Duodenal mucosa (tissue), 2 donors: ENCODE measurements at regions not wholly inside any gene's neighbourhood (a gene's known extent, or its start where the extent isn't known, plus 50 kb on each side); places are given as distances from the start of the nearest gene placed in this dataset.

Experiments
- H3K27ac ChIP-seq: one replicate; pipeline ENCODE4 v1.7.0; 2013; ENCODE audit warnings: low read depth, low read length
- H3K27me3 ChIP-seq, 2 donors: one replicate each; pipeline ENCODE4 v1.7.0; 2013; ENCODE audit warnings: low read length in 2 of 2, control low read depth in 1 of 2; ENCODE audit not compliant: insufficient read depth in 2 of 2, control insufficient read depth in 1 of 2
- H3K36me3 ChIP-seq, 2 donors: one replicate each; pipeline ENCODE4 v1.7.0; 2013; ENCODE audit warnings: low read length in 2 of 2, control low read depth in 1 of 2; ENCODE audit not compliant: insufficient read depth in 2 of 2, control insufficient read depth in 1 of 2
- H3K4me1 ChIP-seq, 2 donors: one replicate each; pipeline ENCODE4 v1.7.0; 2013; ENCODE audit warnings: low read length in 2 of 2, control low read depth in 1 of 2; ENCODE audit not compliant: insufficient read depth in 2 of 2, control insufficient read depth in 1 of 2
- H3K4me3 ChIP-seq, 2 donors: one replicate each; pipeline ENCODE4 v1.7.0; 2013; ENCODE audit warnings: low read length in 2 of 2, low read depth in 1 of 2
- H3K9ac ChIP-seq, 2 donors: one replicate each; pipeline ENCODE4 v1.7.0; 2013; ENCODE audit warnings: low read length in 2 of 2, low read depth in 1 of 2
- H3K9me3 ChIP-seq, 2 donors: one replicate each; pipeline ENCODE4 v1.7.0; 2013; ENCODE audit warnings: low read length in 2 of 2, control low read depth in 1 of 2; ENCODE audit not compliant: control insufficient read depth in 1 of 2

DNA sequence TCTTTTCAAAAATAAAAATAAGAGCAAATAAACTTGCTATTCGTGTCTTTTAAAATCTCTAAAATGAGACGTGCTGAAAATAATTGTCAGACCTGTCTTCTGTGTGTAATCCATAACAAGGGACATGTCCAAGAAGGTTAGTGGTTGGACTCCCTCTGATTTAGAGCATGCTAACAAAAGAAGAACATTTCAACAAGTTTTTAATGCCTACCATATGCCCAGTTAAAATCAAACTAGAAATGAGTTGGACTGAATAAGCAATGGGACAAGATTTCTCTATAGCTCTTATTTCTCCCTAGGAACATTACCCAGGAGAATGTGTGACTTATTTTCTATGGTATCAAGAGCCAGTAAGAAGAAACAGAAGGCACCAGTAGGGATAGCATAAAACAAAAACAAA is 689.7 kb upstream of the SOX9 start:
- Histone ChIP-seq H3K4me3 (no peak overlapping the region), H3K27me3 (no peaks in the 10 kb centered on the region), H3K4me1 (no peaks in the 10 kb centered on the region), H3K27ac (no peak overlapping the region), H3K9ac (no peak overlapping the region), H3K36me3 (no peaks in the 10 kb centered on the region), H3K9me3 (peaks cover 0 to 7% of the 10 kb centered on the region in 2 donors)

GRCh38 chr17:71432378-71433315 is 688.2 kb upstream of the SOX9 start:
- no peaks in the 10 kb centered on the region for H3K4me1 ChIP-seq
- peaks cover 0 to 7% of the 10 kb centered on the region in 2 donors for H3K9me3 ChIP-seq
- H3K9ac ChIP-seq: no peak overlapping the region
- no peak overlapping the region for H3K27ac ChIP-seq
- no peaks in the 10 kb centered on the region for H3K36me3 ChIP-seq
- H3K27me3 ChIP-seq: no peaks in the 10 kb centered on the region
- H3K4me3 ChIP-seq: no peak overlapping the region

DNA sequence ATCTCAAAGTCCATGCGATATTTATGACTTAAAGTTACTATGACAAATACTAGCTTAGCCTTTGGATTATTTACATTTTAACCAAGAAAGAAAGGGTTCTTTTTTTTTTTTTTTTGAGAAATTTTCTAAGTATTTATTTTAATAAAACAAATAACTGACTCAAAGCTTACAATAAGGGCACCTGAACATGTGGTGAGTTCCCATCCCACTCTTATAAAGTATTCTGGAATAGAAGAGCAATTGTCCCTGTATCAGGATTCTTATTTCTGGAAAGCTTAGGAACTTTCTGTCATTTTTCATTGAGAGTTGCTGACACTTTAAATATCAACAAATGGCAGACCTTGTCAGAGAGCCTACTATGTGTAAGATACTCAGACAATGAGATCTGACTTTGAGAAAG is 686.1 kb upstream of the SOX9 start:
- no peaks in the 10 kb centered on the region for H3K9me3 ChIP-seq
- no peak overlapping the region for H3K4me3 ChIP-seq
- H3K27ac ChIP-seq: no peak overlapping the region
- no peak overlapping the region for H3K9ac ChIP-seq
- H3K27me3 ChIP-seq: no peaks in the 10 kb centered on the region
- H3K4me1 ChIP-seq: no peaks in the 10 kb centered on the region
- H3K36me3 ChIP-seq: no peaks in the 10 kb centered on the region

GRCh38 chr17:71436479-71436878 is 684.3 kb upstream of the SOX9 start:
- no peaks in the 10 kb centered on the region for H3K4me1 ChIP-seq
- no peaks in the 10 kb centered on the region for H3K27me3 ChIP-seq
- no peak overlapping the region for H3K4me3 ChIP-seq
- H3K27ac ChIP-seq: no peak overlapping the region
- no peak overlapping the region for H3K9ac ChIP-seq
- no peaks in the 10 kb centered on the region for H3K36me3 ChIP-seq
- H3K9me3 ChIP-seq: no peaks in the 10 kb centered on the region

DNA sequence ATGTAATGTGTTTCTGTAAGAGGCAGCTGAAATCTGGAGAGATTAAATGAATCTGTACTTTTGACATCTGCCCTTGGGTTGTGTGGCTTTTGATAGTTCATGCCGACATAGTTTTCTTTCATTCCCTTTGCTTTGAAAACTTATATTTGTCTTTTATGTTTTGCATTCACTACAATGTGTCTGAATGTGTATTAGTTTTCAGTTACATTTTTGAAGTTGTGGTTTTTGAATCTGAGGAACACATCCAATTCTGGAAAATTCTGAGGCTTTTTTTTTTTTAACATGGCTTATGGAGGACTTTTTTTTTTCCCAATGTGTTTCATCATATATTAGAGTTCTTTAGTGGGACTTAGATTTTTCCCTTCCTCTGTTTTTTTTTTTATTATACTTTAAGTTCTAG is 683.7 kb upstream of the SOX9 start:
- no peaks in the 10 kb centered on the region for H3K36me3 ChIP-seq
- no peaks in the 10 kb centered on the region for H3K27me3 ChIP-seq
- H3K27ac ChIP-seq: no peak overlapping the region
- H3K9me3 ChIP-seq: no peaks in the 10 kb centered on the region
- H3K9ac ChIP-seq: no peak overlapping the region
- H3K4me1 ChIP-seq: no peaks in the 10 kb centered on the region
- H3K4me3 ChIP-seq: no peak overlapping the region

GRCh38 chr17:71438631-71439146 is 682.1 kb upstream of the SOX9 start:
- H3K9me3 ChIP-seq: no peaks in the 10 kb centered on the region
- H3K4me3 ChIP-seq: no peak overlapping the region
- H3K27me3 ChIP-seq: no peaks in the 10 kb centered on the region
- no peak overlapping the region for H3K9ac ChIP-seq
- no peaks in the 10 kb centered on the region for H3K4me1 ChIP-seq
- H3K27ac ChIP-seq: no peak overlapping the region
- no peaks in the 10 kb centered on the region for H3K36me3 ChIP-seq

- Histone ChIP-seq H3K36me3 (no peaks in the 10 kb centered on the region), H3K9ac (no peak overlapping the region), H3K27ac (no peak overlapping the region), H3K4me3 (no peak overlapping the region), H3K4me1 (no peaks in the 10 kb centered on the region), H3K9me3 (no peaks in the 10 kb centered on the region), H3K27me3 (no peaks in the 10 kb centered on the region)
Observed at GRCh38 chr17:71440513-71440912, 680.3 kb upstream of the SOX9 start.

- Histone ChIP-seq H3K9ac (no peak overlapping the region), H3K27me3 (no peaks in the 10 kb centered on the region), H3K27ac (no peak overlapping the region)
Observed at GRCh38 chr17:71441098-71441497, 679.7 kb upstream of the SOX9 start.

GRCh38 chr17:71444078-71444477 is 676.7 kb upstream of the SOX9 start:
- no peaks in the 10 kb centered on the region for H3K4me1 ChIP-seq
- H3K36me3 ChIP-seq: no peaks in the 10 kb centered on the region
- H3K4me3 ChIP-seq: no peak overlapping the region
- no peak overlapping the region for H3K9ac ChIP-seq
- H3K27ac ChIP-seq: no peak overlapping the region
- H3K27me3 ChIP-seq: no peaks in the 10 kb centered on the region
- H3K9me3 ChIP-seq: no peaks in the 10 kb centered on the region

More at GRCh38 chr17:71441098-71441497, 679.7 kb upstream of the SOX9 start:
- Histone ChIP-seq H3K36me3 (no peaks in the 10 kb centered on the region), H3K4me3 (no peak overlapping the region), H3K4me1 (no peaks in the 10 kb centered on the region), H3K9me3 (no peaks in the 10 kb centered on the region)

DNA sequence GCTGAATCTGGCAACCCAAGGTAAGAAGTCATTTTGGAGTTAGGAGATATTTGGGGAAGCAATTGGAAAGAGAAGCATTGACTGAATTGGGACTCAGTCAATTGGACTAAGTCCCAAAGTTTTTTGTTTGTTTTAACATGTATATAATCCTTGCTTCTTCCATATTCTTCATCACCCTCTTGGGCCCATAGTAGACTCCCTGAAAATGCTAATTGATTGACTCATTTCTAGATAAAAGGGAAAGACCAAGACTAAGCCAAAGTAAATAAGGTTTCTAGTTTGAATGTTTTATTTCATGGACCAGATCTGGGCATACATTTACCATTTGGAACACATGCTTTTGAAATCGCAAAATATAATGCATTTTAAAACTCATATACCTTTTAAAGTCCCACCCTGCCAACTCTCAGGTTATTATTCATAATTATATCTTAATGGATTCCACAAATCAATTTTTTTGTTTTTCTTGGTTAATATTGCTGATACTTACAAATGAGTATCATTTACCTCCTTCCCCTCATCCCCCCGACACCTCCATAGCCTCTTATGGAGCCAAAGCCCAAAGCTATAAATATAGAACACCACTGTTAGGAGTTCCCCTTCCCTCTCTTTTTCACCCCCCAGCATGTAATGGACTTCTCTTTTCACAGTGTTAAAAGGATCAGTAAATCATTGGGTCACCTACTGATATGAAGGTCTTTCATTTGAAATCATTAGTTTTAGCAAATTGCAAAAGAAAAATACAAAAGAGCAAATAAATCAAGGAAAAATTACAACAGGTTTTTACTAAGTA is 674.0 kb upstream of the SOX9 start:
- no peak overlapping the region for H3K9ac ChIP-seq
- H3K36me3 ChIP-seq: no peaks in the 10 kb centered on the region
- H3K27me3 ChIP-seq: no peaks in the 10 kb centered on the region
- no peaks in the 10 kb centered on the region for H3K9me3 ChIP-seq
- H3K4me3 ChIP-seq: no peak overlapping the region
- H3K27ac ChIP-seq: no peak overlapping the region
- H3K4me1 ChIP-seq: no peaks in the 10 kb centered on the region
